ENCODE measurements at regions not wholly inside any gene's neighbourhood (a gene's known extent, or its start where the extent isn't known, plus 50 kb on each side); places are given as distances from the start of the nearest gene placed in this dataset.
"Not testable (repeated sequence)": the region's sequence is repeated elsewhere in the genome, so short reads cannot be mapped to it uniquely, and the experiment has no call there.

DNA sequence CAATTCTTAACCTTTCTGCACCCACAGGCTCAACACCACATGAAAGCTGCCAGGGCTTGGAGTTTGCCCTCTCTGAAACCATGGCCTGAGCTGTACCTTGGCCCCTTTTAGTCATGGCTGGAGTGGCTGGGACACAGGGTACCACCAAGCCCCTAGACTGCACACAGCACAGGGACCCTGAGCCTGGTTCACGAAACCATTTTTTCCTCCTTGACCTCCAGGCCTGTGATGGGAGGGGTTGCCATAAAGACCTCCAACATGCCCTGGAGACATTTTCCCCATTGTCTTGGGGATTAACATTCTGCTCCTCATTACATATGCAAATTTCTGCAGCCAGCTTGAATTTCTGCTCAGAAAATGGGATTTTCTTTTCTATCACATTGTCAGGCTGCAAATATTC, 113.4 kb downstream of the XPNPEP1 start:
- DNase-seq (ENCODE audit: low read depth), result not testable (repeated sequence)

DNA sequence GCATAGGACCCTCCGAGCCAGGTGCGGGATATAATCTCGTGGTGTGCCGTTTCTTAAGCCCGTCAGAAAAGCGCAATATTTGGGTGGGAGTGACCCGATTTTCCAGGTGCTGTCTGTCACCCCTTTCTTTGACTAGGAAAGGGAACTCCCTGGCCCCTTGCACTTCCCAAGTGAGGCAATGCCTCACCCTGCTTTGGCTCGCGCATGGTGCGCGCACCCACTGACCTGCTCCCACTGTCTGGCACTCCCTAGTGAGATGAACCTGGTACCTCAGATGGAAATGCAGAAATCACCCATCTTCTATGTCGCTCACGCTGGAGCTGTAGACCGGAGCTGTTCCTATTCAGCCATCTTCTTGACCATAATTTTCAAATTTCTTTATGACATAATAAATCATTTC, 122.1 kb downstream of the XPNPEP1 start:
- DNase-seq (ENCODE audit: low read depth), result not testable (repeated sequence)

DNA sequence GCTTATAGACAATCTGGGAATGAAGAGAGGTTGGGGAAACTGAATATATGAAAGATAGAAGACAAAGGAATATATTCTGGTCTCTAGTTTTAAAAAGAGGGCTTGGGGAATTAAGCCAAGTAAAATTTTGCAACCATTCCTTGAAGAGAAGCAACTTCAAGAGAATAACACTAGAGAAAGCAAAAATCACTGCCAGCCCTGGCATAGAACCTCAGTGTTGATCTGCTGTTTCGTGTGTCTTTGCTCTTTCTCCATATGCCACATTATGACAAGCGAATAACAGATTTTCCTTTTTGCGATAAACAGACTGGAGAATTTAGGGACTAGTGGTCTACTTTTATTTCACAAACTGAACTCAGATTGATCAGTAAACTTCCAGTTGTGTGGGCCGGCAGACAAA, 132.7 kb downstream of the XPNPEP1 start:
- no peak for DNase-seq (ENCODE audit: low read depth)

DNA sequence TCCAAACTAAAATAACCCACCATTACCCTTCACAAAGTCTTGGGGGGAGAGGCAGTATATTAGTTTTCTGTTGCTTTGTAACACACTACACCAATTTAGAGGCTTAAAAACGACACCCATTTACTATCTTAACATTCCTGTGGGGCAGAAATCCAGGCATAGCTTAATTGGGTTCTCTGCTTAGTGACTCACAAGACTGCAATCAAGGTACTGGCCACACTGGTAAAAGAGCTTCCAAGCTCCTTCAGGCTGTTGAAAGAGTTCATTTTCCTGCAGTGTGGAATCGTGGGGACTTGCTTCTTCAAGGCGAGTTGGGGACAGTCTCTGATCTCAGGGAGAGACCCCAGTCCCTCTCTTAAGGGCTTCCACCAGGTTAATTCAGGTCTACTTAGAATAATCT, 139.1 kb downstream of the XPNPEP1 start:
- peak; percentile 9 for DNase-seq (ENCODE audit: low read depth)

DNA sequence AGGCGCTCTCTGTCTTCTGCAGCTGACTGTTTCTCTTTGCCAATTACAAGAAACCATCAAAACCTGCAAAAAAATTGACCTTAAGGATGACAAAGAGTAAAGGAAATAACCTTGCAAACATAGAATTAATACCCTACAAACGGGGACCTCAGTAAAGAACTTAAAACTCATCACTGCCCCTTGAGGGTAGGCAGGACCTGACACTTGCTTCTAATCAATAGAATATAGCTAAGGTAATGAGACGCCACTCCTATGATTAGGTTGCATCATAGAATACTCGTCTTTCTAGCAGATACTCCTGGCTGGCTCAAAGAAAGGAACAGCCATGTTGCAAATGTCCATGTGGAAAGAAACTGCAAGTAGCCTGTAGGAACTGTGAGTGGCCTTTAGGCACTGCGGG, 140.0 kb downstream of the XPNPEP1 start:
- no peak for DNase-seq (ENCODE audit: low read depth)

DNA sequence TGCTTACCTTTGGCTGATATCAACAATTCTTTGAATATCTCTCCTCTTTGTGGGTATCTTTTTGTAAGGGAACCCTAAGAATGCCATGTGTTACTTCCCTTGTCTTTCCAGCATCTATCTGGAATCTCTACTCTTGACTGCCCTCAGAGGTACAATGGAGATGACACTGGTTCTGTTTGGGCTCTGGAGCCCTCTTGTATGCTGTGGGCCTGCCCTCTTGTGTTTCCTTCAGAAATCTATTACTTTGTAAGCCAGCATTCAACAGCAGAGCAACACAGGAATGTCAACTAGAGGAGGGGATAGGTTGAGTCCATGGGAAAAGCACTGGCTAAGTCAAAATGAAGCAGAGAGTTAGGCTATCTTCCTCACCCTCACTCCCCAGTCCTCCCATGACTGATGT, 142.3 kb downstream of the XPNPEP1 start:
- DNase-seq (ENCODE audit: low read depth), result no peak

DNA sequence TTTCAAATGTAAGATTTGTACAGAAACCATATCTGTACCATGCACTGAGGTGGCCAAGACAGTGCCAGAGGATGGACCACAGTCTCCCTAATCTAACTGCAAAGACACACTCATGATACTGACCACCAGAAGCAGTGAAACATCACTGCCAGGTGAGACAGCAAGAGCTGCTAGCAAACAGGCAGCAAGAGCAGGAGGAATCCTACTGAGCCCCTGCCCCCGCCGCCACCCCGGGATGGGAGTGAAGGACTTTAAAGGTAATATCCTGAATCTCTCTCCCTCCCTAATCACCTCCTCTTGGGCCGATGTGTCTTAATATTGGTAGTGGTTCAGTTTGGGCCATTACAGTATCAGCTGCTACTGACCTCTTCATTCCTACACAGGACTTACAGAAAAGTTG, 144.3 kb downstream of the XPNPEP1 start:
- DNase-seq (ENCODE audit: low read depth), result no peak

DNA sequence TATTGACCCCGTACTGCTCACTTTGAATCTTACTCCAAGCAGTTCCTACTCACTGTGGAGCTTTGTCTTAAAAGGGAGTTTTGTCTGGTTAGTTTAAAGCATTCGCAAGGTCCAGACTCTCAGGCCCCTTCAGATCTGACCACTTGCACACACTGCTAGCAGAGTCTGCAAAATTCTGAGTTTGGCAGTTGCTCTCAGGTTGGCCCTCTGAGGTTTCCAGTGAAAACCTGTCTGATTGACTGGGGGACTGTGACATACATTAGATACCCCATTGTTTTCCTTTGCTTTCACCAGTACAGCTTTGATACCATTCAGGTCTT, 149.2 kb downstream of the XPNPEP1 start:
- DNase-seq (ENCODE audit: low read depth), result no peak

DNA sequence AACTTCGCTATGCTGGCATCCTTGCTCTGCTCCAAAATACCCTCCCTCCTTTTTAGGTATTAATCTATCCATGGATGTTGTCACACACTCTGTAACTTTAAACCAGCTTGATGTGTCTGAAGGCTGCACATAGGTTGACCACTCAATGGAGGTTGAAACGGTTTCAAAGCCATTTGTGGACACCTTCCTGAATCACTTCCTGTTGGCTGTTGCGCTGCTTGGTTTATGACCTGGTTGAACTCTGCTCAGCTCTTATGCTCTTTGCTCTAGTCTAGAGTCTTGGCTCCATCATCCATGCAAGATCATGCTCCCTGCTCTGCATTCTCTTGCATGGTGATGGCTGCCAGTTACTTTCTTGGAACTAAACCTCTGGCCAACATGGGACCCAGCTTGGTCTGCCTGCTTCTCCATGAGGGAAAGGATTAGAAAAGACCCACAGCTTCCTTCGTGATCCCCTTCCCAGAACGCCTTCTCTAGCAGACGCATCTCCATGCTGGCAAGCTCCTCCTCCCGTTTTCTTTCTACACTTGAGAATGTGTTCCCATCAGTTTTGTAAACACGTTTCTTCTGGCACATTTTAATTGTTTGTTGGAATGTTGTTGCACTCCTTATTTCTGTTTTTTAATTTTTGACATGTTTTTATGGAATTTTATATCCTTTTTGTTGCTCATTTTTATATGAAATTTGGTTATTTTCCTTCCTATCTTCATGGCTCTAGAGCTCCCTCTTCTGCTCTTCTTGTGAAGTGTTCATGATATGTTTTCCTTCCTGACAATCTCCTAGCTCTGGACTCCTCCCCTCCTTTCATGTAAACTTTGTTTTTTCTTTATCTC, 149.8 kb downstream of the XPNPEP1 start:
- DNase-seq (ENCODE audit: low read depth), result no peak

DNA sequence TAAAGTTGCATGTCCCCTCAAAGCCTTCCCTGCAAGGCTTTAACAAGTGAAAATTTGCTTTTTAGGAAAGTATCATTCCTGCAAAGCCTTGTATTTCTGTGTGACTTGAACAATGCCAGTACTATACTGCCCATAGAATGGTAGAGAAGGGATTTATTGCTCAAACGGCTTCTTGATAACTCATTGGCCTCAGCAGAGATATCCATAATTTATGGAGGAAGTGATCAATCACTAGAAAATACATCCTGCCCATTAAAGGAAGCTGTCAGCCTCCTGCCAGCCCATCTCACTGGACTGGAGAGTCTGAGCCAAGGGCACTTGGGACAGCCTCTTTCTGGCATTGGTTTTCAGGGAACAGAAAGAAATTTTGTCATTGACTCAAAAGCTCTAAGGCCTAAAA, 152.6 kb downstream of the XPNPEP1 start:
- DNase-seq (ENCODE audit: low read depth), result no peak

DNA sequence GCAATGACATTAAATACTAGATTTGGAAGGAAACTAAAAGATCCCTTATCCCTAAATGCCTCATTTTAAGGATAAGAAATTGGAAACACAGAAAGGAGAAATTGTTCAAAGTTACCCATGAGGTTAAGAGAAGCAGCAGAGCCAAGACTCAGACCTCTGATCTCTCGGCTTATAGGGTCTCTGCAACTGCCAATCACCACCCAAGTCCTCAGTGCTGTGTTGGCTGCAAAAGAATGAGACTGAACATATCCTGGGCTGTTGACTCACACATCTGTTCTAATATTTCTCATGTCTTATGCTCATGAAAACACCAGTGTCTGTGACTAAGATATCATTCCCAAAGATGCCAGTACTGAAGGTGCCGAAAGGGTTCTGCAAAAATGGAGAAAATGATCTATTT, 153.3 kb downstream of the XPNPEP1 start:
- no peak for DNase-seq (ENCODE audit: low read depth)

DNA sequence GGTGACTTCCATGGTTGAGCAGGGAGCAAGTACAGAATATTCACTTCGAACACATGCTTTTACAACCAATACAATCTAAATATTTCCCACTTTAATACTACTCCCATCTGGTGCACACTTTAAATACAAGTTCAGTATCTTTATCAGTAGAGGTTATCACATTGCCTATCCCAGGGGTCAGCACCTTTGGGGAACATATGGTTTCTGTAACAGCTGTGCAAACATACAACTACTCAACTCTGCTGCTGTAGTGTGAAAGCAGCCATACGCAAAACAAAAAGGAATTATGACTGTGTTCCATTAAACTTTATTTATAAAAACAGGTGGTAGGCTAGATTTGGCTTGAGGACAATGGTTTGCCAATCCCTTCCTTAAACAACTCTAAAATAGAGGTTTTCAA, 157.5 kb downstream of the XPNPEP1 start:
- no peak for DNase-seq (ENCODE audit: low read depth)

DNA sequence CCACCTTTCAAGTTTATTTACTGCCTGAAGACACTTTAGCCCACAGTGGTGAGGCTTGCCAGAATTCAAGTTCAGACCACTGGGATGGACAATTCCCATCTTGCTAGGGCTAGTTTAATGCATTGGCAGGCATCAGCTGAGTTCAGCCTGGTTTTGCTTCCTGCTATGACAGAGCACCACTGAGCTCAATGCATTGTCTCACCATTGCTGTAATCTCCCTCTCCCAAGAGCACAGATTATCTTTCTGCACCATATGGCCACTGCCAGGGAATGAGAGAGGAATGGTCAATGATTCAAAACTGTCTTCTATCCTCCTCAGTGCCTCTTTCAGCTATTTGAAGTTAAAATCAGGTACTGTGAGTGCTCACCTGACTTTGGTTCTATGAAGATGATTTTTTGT, 160.8 kb downstream of the XPNPEP1 start:
- DNase-seq (ENCODE audit: low read depth), result no peak

DNA sequence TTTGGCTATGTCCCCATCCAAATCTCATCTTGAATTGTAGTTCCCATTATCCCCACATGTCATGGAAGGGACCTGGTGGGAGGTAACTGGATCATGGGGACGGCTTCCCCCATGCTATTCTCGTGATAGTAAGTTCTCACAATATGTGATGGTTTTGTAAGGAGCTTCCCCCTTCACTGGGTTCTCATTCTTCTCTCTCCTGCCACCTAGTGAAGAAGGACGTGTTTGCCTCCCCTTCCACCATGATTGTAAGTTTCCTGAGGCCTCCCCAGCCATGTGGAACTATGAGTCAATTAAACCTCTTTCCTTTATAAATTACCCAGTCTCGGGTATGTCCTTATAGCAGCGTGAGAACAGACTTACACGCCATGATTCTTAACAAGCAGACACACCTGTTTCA, 165.6 kb downstream of the XPNPEP1 start:
- DNase-seq (ENCODE audit: low read depth), result not testable (repeated sequence)

DNA sequence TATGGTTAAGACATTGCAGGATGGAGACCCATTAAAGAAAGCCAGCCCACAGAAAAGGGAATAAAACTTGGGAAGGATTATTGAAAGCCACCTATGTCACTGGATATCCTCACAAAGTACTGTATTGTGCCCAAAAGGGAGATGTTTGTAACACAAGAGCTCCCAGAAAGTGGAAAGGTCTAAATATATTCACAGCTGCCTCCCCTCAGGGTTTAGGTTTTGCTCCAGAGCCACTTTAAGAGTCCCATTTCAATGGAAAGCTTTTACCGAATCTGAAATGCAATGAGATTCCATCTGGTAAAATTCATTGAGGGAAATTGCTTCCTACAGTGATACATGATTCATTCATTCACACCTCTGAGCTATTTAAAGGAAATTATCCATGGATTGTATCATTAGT, 176.4 kb downstream of the XPNPEP1 start:
- DNase-seq (ENCODE audit: low read depth), result no peak

DNA sequence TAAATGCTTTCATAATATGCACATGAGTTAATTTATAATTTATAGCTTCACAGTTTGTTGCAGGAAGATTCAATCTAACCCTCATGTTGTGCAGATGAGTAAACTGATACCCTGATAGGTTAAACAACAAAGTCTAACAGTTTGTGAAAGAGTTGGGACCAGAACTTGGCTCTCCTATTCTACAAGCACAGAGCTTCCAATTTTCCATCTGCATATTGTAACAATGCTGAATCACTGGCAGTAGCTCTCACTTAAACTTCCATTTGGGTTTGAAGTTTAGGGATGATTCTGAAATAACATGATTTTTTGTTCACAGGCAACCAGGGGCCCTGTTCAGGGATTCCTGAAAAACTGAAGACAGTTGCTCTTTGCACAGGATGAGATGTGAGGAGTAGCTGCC, 179.3 kb downstream of the XPNPEP1 start:
- no peak for DNase-seq (ENCODE audit: low read depth)

DNA sequence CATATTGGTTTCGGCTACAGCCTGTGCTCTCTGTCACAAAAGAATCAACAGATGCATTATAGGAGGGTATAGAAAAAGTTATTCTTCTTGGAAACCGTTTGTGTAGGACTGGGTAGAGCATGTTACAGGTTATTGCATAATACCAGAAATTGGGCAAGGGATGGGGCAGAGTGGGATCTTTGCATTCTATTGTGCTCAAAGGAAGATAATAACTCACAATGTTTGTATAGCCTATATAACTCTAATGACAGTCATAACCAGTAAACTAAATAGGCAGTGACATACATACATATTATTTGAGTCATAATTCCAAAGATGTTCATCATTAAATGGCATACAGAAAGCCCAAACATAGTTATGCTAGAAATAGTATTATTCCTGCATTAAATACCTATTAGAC, 179.7 kb downstream of the XPNPEP1 start:
- DNase-seq (ENCODE audit: low read depth), result no peak

DNA sequence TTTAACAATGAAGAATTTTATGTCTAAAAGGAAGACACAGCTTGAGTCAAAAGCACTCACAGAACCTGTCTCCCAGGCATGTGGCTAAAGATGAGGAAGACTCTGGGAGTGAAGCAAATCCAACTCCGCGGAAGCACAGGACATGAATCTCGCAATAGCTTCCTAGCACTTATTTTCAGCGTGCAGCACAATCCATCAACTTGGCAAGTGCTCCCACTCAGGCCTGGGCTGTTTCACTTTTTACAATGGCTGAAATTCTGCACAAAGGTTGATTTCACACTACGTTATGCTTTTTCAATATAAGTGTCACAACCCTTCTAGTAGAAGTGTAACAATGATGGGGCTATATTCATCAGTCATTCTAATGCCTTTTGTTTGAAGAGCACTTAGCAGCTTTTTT, 180.2 kb downstream of the XPNPEP1 start:
- DNase-seq (ENCODE audit: low read depth), result no peak

DNA sequence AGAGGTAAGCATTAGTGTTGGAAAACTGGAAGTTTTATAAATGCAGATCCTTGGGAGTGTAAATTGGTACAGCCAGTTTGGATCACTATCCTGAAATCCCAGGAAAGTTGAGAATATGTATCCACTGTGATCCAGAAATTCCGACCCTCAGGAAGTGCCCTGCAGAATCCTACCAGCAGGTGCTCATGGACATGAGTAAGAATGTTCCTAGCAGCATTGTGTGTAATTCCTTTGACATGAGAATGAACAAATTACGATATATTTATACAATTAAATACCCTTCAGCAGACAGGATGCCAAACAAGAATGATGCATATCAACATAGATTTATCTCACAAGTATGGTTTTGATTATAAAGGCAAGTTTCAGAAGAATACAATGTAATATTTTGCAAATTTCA, 181.6 kb downstream of the XPNPEP1 start:
- no peak for DNase-seq (ENCODE audit: low read depth)

DNA sequence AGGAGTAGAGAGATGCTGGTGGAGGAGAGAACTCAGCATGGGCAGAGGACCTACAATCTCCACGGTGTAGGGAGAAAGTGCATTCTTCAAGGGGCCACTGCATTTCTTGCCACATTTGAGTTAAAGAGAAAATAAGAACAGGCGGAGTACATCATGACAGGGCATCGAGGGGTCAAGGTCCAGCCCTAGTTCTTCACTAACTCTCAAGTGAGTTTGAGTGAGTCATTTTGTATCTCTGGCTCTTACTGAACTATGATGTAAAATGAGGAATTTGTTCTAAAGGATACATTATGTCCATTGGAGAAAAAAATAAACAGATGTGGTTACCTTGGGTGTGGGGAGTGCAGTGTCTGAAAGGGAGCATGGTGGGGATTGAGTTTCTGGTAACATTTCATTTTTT, 182.9 kb downstream of the XPNPEP1 start:
- no peak for DNase-seq (ENCODE audit: low read depth)

DNA sequence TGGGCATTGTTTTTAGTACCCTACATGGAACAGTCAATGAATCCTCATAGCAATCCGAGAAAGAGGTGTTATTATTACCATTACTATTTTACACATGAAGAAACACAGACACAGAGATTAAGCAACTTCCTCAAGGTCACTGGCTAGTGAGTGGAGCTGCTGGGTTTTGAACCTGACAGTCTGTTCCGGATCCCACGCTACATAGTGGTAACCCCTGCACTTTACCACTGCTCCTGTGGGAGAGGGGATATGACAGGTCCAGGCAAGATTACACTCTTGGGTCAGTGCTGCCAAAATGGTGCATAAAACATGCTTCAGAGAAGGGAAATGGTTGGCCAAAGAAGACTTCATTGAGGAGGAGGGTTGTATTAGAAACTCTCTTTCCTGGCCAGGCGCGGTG, 185.7 kb downstream of the XPNPEP1 start:
- DNase-seq (ENCODE audit: low read depth), result no peak

DNA sequence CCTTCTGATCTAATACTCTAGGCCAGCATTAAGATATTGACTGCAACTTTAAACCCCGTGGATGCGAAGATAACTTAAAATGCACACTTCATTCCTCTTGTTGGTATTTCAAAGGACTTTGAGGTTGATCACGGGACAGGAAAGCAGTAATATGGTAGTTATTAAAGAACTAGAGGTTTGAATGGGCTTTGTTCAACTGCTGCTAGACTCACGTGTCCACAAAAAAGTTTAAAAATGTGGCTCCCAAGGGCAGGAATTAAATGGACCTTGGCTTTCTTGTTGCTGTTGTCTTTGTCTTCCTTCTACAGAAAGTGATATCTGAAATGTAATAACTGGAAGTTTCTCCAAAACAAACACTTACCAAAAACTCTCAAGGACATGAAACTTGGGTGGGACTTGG, 186.3 kb downstream of the XPNPEP1 start:
- no peak for DNase-seq (ENCODE audit: low read depth)

DNA sequence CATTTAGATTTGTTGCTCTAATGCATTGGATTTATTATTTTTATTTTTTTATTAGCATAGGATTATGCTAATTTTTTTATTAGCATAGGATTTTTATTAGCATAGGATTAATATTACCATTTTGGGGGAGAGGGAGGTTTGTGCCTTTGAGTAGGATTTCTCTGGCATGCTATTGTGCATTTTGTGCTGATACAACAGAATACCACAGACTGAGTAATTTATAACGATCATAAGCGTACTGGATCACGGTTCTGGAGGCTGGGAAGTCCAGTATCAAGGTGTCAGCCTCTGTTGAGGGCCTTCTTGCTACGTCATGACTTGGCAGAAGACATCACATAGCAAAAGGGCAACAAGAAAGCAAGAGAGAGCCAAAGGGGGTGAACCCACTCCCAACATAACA, 187.5 kb downstream of the XPNPEP1 start:
- no peak for DNase-seq (ENCODE audit: low read depth)

DNA sequence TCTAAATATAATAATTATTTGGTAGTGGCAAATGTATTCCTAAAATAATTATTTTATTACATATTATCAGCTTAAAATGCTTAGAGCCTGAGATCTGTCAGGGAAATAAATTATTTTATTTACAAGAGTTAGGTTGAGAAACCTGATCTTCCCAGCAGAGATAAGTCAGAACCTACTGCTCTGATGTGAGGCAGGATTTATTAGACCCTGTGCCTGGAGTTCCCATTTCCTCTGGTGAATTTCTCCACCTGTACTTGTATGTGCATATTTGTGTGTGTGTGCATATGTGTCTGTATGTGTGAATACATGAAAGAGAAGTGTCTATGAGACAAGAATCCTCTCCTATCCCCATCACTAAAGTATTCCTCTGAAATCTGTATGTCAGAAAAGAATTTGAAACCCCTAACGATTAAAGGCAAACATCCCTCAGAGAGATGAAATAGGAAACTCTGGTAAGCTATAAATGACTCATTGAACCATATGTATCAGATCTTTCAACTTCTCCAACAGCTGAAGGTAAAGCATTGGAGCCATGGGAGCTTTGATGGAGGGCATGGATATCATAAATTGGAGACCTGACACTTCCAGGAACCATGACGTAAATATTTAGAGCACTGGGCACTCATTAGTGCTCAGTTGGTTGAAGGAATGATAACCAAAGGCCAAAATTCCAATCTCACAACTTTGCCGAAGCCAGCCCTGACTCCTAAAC, 190.9 kb downstream of the XPNPEP1 start:
- no peak for DNase-seq (ENCODE audit: low read depth)

All from GM04503 (cell line).